ENCODE measurements at regions not wholly inside any gene's neighbourhood (a gene's known extent, or its start where the extent isn't known, plus 50 kb on each side); places are given as distances from the start of the nearest gene placed in this dataset.

DNA sequence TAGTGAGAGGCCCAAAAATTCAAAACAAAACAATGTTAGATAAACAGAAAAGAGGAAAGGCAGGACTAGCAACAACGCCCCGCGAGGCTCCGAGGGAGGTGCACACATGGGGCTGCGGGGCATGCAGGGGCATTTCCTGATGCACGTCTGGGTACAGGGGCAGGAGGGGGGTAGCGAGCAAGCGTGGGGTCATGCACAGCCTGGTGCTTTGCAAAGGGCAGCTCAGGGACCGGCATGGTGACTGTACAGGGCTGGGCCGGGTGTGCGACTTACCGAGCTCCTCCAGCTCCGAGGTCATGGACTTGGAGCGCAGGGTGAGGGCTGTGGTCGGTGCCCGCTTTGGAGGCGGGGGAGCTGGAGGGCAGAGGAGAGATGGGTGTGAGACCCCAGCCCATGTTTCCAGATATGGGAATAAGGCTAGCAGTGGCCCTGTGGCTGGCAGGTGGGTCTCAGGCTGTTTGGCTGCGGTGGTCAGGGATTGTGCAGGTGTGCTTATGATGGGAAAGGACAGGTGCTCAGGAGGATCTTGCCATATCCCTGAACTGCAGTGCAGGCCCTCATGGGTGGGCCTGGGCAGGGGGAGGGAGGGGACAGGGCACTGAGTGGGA lies 103.7 kb downstream of the CTTN start:
- DNase-seq, result no peak

- no peak for DNase-seq
Measured at GRCh38 chr11:70502677-70503467, 104.5 kb downstream of the CTTN start.

DNA sequence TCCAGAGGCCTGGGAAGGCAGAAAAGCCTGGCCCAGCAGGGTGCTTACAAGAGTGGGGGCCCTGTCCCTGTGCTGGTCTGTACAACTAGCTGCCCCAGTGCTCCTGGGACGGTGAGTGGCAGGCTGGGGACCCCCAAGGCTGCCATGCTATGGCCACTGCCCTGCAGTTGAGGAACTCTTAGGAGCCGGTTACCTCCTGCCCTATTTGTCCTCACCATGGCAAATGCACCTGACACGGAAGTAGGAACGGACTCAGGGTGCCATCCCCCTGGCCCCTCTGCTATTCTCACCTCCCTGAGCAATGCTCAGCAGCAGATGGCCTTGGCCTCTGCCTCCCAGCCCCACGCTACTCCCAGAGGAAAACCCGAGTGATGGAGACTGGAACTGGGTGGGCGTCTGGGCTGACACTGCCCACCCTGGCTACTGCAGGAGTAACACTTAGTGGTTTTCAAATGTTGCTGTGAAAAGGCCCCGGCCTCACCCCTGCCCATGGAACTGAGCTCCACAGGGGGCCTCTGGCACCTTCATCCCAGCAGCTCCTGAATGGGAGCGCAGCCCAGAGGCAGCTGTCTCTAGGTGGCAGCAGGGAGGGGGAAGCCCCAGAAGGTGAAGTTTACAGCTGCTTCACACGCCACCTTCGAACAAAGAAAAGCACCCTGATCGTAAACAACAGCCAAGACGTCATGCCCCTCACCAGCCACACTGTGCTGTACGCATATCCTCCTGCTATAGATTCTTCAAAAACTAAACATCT lies 105.3 kb downstream of the CTTN start:
- no peak for DNase-seq

GRCh38 chr11:70504246-70505020 lies 106.1 kb downstream of the CTTN start:
- DNase-seq, result no peak

GRCh38 chr11:70505331-70505731 lies 107.0 kb downstream of the CTTN start:
- DNase-seq, result no peak

GRCh38 chr11:70505761-70506657 lies 107.7 kb downstream of the CTTN start:
- no peak for DNase-seq

DNA sequence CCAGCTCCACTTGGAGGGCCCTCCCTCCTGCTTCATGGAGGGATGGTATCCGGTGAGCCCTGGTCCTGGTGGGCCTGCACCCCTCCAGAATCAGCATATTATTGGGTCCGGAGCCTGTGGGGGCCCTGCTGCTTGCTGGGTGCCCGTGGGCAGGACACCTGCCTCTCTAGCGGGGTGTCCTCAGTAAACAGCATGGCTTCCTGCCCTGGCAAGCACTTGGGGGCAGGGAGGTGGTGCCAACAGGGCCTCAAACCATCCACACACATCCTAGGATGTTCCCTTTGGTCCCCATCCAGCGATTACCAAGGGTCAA lies 108.3 kb downstream of the CTTN start:
- DNase-seq, result no peak

- no peak for DNase-seq
Measured at GRCh38 chr11:70506986-70507385, 108.7 kb downstream of the CTTN start.

DNA sequence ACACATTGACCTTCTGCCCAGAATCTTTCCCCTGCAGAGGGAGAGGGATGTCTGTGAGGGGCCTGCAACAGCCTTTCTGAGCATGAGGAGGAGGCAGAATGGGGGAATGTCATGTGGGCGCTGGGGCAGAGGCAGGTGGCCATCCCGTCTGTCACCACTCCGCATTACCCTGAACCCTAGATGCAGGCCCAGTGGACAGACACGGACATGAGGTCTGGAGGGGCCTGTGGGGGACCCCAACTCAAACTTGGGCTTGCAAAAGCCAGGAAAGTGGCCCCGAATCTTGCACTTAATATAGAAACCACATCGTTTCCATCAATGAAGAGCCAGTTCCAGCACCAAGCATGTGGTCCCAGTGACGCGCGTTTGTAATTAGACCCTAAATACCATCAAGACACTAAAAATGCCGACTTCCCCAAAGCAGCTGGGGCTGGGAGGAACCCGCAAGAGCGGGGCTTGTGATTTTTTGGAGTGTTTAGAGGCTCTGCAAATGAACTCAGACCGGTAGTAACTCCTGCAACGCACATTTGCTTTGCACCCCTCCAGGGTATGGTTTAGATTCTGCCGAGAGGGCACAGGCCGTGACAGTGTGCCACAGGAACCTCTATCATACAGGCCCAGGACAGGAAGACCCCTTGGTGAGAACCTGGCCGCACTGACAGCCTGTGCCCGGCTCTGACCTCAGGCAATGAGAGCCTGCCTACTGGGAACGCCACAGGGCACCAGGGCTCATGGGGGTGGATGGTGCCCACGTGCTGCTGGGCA lies 109.3 kb downstream of the CTTN start:
- DNase-seq, result no peak

- no peak for DNase-seq
Measured at GRCh38 chr11:70508231-70508480, 109.8 kb downstream of the CTTN start.

DNA sequence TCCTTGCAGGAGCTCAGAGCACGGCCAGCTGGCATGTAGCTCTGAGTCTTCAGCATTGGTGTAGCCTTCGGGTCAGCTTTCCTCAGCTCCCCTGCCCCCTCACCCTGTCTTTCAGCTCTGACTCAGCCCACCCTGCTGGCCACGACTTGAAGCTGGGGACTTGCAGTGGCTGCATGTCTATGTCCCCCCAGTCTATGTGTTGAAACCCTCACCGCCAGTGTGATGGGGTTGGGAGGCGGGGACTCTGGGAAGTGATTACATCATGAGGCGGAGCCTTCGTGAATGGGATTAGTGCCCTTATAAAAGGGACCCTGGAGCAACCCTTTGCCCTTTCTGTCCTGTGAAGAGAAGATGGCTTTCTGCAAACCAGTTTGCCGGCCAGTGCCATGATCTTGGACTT lies 111.1 kb downstream of the CTTN start:
- no peak for DNase-seq

GRCh38 chr11:70510106-70510505 lies 111.8 kb downstream of the CTTN start:
- DNase-seq, result no peak

GRCh38 chr11:70510571-70510970 lies 112.2 kb downstream of the CTTN start:
- no peak for DNase-seq

GRCh38 chr11:70511345-70511744 lies 113.0 kb downstream of the CTTN start:
- DNase-seq, result no peak

GRCh38 chr11:70512716-70513115 lies 114.4 kb downstream of the CTTN start:
- no peak for DNase-seq

DNA sequence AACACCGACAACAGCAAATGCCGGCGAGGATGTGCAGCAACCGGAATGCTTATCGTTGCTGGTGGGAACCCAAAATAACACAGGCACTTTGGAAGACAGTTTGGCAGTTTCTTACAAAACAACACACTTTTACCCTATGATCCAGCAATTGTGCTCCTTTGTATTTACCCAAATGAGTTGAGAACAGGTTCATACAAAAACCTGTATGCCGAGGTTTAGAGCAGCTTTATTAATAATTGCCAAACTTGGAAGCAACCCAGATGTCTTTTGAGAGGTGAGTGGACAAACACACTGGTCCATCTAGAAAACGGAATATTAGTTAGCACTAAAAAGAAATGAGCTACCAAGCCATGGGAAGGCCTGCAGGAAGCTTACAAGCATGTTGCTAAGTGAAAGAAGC lies 118.9 kb downstream of the CTTN start:
- no peak for DNase-seq

DNA sequence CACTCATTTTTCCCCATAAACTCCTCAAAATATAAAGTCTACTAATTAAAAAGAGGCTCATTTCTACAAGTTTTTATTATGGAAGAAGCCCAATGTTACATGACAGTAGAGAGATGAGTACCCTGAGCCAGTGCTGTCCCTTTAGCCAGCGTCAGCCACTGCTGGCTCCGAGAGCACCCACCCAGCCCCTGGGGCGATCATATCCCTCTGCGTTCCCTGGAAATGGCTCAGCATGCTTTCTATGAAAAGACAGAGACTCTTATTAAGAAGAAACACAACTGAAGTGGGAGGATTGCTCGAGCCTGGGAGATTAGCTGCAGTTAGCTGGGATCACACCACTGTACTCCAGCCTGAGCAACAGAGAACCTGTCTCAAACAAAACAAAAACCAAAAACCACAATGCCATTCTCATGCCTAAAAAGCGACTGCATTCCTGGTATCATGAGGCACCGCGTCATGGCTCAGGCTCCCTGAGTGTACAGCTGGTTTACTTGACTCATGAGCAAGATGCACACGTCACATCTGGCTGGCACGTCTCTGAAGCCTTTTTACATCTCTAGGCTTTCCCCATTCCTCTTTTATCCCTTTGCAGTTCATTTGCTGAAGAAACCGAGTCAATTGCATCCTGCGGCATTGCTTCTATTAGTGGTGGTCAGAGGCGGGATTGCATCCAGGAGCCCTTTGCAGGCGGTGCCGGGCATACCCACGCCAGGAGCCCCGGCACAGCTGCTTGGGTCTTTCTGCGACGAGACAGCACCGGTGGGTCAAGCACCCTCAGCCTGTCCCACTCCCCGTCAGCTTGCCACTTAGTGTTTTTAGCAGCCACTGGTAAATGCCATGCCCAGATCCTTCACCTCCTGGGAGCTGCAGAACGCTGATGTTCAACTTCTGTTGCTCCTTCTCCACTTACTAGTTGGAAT lies 119.9 kb downstream of the CTTN start:
- DNase-seq, result no peak

DNA sequence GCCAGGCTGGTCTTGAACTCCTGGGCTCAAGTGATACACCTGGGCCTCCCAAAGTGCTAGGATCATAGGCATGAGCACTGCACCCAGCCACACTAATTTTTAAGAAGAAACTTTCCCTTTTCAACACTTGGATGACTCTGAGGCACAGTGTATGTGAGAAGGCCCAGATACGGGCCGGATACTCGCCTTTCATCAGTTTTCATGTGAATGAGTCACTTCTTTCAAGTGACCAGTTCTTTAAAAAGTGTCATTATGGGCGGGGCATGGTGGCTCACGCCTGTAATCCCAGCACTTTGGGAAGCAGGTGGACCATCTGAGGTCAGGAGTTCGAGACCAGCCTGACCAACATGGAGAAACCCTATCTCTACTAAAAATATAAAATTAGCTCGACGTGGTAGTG lies 120.8 kb downstream of the CTTN start:
- DNase-seq, result no peak

DNA sequence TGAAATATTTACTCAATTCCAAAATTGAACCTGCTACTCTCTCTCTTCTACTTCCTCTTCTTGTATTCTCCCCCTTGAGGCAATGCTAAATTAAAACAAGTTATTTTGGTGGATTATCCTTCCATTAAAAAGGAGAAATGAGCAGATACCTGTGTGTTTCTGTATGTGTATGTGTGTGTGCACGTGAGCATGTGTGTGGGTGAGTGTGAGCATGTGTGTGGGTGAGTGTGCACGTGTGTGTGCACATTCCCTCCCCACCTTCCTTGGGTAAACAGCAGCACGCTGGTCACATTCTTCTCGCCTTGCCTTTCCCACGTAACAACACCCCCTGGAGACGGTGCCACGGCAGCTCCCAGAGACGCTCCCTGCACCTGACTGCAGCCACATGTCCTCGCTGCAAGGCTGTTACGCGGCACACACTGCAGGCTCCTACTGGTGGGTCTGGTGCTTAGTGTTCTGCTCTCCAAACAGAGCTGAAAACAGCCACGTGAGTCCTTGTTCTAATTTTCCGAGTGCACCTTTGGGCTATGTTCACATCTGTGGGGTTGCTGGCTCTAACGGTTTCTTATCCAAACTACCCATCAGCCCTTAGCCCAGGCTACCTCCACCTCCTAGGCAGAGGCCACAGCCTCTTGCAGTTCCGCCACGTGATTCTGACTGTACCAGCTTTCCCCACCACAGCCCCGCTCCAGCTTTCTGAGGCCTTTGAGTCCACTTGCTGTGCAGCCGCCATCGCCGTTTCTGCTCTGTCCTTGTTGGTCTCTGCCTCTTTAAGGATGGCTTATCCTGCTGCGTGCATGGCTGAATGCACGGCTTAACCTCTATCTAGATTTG lies 123.4 kb downstream of the CTTN start:
- DNase-seq, result no peak

- no peak for DNase-seq
Measured at GRCh38 chr11:70522309-70522592, 123.9 kb downstream of the CTTN start.
